ENCODE measurements at regions not wholly inside any gene's neighbourhood (a gene's known extent, or its start where the extent isn't known, plus 50 kb on each side); places are given as distances from the start of the nearest gene placed in this dataset.

DNA sequence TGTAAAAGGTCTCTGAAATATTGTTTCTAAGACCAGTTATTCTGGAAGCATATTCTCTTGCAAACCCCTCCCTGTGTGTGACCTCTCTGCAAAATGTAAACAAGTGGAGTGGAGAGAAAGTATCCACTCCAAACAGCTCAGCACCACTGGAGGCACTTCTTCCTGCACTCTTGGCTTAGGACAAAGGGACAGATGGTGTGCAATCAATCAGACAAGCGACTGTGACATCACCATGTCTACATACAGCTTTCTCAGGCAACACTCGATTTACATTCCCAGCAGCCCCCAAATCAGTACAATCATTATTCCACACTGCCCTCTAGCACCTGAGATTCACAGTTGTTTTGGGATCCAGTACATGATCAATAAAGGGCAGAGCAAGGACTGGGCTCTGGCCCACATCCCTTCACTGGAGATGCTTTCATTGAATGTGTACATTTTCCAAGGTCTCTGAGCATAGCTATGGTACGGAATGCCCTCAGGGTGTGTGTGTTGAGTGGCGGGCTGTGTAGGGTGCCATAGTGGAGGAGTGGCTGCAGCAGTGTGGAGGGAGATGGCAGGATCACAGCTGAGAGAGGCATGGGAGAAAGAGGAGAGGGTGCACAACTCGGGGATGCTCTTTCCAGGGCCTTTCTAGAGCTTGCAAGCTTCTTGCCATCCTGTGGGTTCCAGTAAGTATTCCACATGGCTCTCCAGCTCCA lies 311.8 kb upstream of the ST6GAL2 start:
- Histone ChIP-seq H3K4me3 (ENCODE audit: low read depth in 2 of 2, low read length in 1 of 2) (no peak overlapping the region), H3K9ac (no peak overlapping the region), H3K4me1 (ENCODE audit: control insufficient read depth in 1 of 2, insufficient read depth in 2 of 2, low read depth in 1 of 2, low read length in 1 of 2) (no peaks in the 10 kb centered on the region), H3K9me2 (no peaks in the 10 kb centered on the region), H3K4me2 (no peak overlapping the region), H3K27me3 (ENCODE audit: insufficient read depth) (no peaks in the 10 kb centered on the region), H3K27ac (ENCODE audit: low read depth in 2 of 2, low read length in 1 of 2) (no peak overlapping the region), H3F3A (replicated peaks; ENCODE audit: insufficient read depth) (no peaks in the 10 kb centered on the region), H2AFZ (ENCODE audit: low read depth) (no peak overlapping the region), H3K9me3 (no peaks in the 10 kb centered on the region), H3K79me2 (ENCODE audit: insufficient read depth) (no peaks in the 10 kb centered on the region), H4K20me1 (ENCODE audit: insufficient read depth) (no peaks in the 10 kb centered on the region), H3K36me3 (replicated peaks in 1 of 2; ENCODE audit: control insufficient read depth in 1 of 2, insufficient read depth in 2 of 2, low read length in 1 of 2) (no peaks in the 10 kb centered on the region)
- ChIA-PET CTCF (interaction anchor here (0.9 kb wide), 1 partner anchor 16 kb away, joined by 3 read pairs; no protein-coding TSS in a partner anchor), POLR2A (no interaction called here)
- 54% methylated on average over 5 of the region's 5 CpGs for WGBS (ENCODE audit: low lambda C conversion rate)
- DNase-seq = no peak
- TF ChIP-seq, protein P1, sequence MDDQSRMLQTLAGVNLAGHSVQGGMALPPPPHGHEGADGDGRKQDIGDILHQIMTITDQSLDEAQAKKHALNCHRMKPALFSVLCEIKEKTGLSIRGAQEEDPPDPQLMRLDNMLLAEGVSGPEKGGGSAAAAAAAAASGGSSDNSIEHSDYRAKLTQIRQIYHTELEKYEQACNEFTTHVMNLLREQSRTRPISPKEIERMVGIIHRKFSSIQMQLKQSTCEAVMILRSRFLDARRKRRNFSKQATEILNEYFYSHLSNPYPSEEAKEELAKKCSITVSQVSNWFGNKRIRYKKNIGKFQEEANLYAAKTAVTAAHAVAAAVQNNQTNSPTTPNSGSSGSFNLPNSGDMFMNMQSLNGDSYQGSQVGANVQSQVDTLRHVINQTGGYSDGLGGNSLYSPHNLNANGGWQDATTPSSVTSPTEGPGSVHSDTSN (IDR thresholded peaks at IDR 0.05) = no peak
- TF ChIP-seq, protein P2, sequence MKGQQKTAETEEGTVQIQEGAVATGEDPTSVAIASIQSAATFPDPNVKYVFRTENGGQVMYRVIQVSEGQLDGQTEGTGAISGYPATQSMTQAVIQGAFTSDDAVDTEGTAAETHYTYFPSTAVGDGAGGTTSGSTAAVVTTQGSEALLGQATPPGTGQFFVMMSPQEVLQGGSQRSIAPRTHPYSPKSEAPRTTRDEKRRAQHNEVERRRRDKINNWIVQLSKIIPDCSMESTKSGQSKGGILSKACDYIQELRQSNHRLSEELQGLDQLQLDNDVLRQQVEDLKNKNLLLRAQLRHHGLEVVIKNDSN (IDR thresholded peaks at IDR 0.05; ENCODE audit: borderline replicate concordance, low read depth) = no peak
- TF ChIP-seq RCOR1 (IDR thresholded peaks at IDR 0.05; ENCODE audit: low read length) (no peak), RFX5 (IDR thresholded peaks at IDR 0.05; ENCODE audit: low read length) (no peak), SIN3A (IDR thresholded peaks at IDR 0.05; ENCODE audit: borderline replicate concordance, low read depth, low read length) (no peak), MXI1 (IDR thresholded peaks at IDR 0.05; ENCODE audit: low read depth, low read length) (no peak), NRF1 (IDR thresholded peaks at IDR 0.05; ENCODE audit: low read depth, low read length) (no peak), ELF1 (IDR thresholded peaks at IDR 0.05) (no peak), FOSL2 (IDR thresholded peaks at IDR 0.05; ENCODE audit: borderline replicate concordance, low read depth) (no peak), CHD2 (IDR thresholded peaks at IDR 0.05; ENCODE audit: low read length, partially characterized antibody) (no peak), YY1 (IDR thresholded peaks at IDR 0.05; ENCODE audit: low read depth) (no peak), EP300 (IDR thresholded peaks at IDR 0.05; ENCODE audit: borderline replicate concordance in 1 of 2, low read depth in 1 of 2, low read length in 1 of 2) (no peak)
- TF ChIP-seq, protein P3, sequence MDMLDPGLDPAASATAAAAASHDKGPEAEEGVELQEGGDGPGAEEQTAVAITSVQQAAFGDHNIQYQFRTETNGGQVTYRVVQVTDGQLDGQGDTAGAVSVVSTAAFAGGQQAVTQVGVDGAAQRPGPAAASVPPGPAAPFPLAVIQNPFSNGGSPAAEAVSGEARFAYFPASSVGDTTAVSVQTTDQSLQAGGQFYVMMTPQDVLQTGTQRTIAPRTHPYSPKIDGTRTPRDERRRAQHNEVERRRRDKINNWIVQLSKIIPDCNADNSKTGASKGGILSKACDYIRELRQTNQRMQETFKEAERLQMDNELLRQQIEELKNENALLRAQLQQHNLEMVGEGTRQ (IDR thresholded peaks at IDR 0.05; ENCODE audit: borderline replicate concordance, low read depth, low read length) = no peak
- TF ChIP-seq, protein P4, sequence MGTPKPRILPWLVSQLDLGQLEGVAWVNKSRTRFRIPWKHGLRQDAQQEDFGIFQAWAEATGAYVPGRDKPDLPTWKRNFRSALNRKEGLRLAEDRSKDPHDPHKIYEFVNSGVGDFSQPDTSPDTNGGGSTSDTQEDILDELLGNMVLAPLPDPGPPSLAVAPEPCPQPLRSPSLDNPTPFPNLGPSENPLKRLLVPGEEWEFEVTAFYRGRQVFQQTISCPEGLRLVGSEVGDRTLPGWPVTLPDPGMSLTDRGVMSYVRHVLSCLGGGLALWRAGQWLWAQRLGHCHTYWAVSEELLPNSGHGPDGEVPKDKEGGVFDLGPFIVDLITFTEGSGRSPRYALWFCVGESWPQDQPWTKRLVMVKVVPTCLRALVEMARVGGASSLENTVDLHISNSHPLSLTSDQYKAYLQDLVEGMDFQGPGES (IDR thresholded peaks at IDR 0.05; ENCODE audit: low read depth, low read length) = no peak

Measured in SK-N-SH (cell line).